Left renal pelvis (tissue), 4 donors: ENCODE measurements at regions not wholly inside any gene's neighbourhood (a gene's known extent, or its start where the extent isn't known, plus 50 kb on each side); places are given as distances from the start of the nearest gene placed in this dataset.
A peak's percentile ranks its signal among the peaks of the same experiment; 100 is the strongest.
"Not testable (repeated sequence)": the region's sequence is repeated elsewhere in the genome, so short reads cannot be mapped to it uniquely, and the experiment has no call there.

Source experiments
- DNase-seq, 4 donors: peaks; one replicate each; pipeline ENCODE4 v3.0.0-alpha.2; 2013; ENCODE audit warnings: low read depth in 4 of 4, low spot score in 3 of 4

DNA sequence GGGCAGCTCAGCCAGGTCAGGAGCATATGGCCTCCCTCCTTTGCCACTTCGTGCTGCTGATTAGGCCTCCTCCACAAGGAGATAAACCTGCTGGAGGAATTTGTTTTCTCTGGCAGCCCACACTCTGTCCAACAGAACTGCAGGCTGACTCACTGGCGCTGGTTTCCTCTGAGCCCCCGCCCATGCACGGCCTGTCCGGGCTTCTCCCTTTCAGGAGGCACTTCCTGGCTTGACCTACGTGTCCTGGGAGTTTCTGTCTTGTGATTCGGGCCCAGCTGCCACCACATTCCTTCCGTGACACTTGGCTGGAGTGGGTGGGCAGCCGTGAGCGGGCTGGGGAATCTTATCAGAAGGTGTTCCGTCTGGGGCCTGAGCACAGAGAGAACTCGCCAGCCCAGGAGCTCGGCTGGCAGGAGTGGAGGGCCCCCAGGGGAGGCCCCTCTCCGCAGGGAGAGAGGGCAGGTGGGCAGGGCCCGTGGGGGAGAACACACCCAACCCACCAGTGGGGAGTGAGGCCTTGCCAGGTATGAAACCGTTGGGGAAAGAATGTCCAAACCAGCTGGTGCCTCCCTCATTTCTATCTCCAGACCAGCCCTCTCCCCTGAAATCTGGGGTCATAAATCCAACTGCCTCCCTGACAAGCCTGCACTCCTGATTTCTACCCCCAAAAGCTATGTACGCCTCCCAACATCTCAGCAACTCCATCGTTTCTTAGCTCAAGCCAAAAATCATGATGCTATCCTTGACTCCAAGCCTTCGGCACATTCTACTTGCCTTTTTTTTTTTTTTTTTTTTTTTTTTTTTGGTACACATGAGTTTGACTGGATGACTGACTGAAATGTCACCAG lies 110.6 kb upstream of the MEF2A start:
- peak in 1 of 4 donors; percentile 45 for DNase-seq

DNA sequence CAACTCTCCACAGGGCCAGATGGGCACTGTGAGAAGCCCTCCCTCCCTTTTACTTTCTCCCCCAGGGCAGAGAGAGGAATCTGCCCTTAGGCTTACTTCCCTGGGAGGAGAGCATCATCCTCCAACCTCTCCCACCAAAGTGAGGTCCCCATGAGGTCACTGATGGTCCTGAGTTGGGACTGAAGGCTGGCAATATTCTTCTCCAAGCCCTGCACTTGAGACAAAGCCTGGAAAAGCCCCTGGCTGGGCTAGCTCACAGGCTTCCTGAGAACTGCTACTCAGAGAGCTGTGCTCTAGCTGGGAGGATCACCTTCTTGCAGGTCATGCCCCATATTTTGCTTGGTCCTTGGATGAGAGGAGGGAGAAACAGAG lies 110.0 kb upstream of the MEF2A start:
- no peak for DNase-seq

DNA sequence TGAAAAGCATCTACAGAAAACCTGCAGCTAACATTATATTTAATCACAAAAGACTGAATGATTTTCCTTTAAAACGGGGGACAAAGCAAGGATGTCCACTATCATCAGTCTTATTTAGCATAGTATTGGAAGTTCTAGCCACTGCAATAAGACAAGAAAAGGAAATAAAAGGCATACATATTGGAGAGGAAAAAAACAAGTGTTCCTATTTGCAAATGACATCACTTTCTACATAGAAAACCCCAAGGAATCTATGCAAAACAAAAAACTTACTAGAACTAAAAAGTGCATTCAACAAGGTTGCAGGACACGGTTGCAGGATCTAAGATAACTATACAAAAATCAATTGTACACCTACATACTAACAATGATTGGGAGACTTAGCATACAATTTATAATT lies 101.6 kb upstream of the MEF2A start:
- no peak for DNase-seq

DNA sequence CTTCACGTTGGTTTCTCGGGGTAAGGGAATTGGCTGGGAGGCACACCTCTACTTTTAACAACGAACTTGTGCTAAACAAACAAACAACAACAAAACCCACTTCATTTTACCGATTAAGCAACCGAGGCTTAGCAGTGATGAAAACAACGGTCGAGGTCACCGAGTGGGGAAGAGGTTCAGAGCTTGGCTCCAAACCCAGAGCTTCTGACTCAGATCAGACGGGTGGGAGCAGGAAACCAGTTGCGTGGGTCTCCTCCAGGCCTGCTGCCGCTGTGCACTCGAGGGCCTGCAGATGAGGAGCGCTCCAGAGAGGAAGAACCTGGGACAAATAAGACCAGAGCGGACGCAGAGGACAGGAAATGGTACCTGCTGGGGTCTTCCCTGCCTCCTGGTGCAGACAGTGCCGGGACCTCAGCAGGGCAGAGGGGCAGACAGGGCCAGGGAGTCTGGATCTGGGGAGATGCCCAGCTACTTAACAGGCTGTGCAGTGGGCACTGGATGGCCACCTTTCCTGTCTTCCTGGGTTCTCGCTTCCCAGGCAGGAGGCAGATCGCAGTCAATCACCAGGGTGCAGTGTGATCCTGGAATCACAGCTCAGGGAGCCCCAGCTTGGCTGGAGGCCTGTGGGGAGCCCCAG lies 99.0 kb upstream of the MEF2A start:
- DNase-seq, result no peak

DNA sequence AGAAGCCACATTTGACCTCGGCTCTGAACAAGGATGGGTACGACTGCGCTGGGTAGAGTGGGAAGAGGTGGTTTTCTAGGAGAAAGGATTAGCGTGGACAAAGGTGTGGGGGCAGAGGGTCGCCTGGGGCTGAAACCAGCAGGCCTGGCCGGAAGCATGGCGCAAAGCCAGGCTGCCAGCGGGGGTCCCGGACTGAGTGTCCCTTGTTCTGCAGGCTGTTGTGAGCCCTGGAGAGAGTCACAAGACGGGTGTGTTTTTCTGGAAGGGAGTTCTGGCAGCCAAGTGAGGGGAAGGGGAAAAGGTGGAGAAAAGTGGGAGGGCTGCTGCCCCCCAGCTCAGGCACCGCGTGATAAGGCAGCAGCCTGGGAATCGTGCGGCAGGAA lies 98.5 kb upstream of the MEF2A start:
- no peak for DNase-seq

DNA sequence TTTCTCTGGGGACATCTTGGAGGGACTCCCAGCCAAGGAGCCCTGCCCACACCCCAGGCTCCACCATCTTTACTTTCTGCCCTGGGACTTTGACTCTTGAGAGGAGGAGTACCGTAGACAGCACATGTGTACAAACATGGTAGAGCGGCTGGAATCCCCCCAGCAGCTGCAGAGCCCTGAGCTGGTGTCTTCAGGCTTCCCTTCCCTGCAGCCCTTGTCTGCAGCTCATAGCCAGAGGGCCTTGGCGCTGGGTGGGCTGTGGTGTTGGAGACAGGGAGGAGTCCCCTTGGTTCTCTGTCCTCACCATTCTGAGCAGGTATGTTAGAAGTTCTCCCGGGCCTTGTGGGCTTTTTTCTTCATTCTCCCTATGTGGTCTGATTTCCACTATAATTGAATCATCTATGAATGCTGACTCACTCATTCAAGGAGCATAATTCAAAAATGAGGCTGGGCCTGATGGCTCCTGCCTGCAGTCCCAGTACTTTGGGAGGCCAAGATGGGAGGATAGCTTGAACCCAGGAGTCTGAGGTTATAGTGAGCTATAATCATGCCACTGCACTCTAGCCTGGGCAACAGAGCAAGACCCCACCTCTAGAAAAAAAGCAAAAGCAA lies 97.8 kb upstream of the MEF2A start:
- DNase-seq, result no peak

DNA sequence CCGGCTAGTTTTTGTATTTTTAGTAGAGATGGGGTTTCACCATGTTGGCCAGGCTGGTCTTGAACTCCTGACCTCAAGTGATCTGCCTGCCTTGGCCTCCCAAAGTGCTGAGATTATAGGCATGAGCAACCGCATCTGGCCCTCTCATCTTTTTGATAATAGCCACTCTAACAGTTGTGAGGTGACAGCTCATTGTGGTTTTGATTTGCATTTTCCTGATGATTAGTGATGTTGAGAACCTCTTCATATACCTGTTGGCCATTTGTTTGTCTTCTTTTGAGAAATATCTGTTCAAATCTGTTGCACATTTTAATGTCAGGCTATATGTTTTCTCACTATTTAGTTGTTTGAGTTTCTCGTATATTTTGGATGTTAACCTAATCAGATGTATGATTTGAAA lies 95.6 kb upstream of the MEF2A start:
- DNase-seq, result not testable (repeated sequence)

DNA sequence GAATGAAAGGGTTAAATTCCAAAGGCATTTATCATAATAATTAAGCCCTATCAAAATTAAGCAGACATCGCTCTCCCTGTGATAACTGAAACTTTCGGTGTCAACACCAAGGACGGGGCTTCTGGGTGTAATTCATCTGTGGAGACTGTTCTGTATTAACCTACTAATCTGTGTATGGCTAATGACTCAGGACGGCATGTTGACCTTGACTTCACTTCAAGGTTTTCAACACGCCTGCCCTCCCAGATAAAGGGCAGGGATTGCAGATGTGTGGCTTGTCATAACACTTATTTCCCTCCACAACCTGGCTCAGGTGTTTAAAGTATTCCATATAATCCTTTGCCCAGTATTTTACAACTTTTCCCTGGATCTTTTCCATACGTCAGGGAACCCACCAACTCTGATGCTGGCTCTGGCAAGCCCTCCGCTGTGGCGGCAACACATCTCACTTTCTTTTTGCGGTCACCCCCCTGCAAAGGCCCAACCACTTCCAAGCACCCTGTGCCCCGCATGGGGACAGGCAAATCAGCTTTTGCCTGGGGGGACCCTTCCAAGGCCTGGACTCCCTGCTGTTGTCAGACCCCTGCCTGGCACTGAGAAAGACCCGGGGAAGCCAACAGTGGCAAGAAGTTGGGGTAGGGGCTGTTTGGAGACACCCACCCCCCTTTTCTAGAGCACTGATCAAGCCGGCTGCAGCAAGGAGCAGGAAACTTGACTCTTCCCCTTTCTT lies 93.2 kb upstream of the MEF2A start:
- DNase-seq, result no peak

DNA sequence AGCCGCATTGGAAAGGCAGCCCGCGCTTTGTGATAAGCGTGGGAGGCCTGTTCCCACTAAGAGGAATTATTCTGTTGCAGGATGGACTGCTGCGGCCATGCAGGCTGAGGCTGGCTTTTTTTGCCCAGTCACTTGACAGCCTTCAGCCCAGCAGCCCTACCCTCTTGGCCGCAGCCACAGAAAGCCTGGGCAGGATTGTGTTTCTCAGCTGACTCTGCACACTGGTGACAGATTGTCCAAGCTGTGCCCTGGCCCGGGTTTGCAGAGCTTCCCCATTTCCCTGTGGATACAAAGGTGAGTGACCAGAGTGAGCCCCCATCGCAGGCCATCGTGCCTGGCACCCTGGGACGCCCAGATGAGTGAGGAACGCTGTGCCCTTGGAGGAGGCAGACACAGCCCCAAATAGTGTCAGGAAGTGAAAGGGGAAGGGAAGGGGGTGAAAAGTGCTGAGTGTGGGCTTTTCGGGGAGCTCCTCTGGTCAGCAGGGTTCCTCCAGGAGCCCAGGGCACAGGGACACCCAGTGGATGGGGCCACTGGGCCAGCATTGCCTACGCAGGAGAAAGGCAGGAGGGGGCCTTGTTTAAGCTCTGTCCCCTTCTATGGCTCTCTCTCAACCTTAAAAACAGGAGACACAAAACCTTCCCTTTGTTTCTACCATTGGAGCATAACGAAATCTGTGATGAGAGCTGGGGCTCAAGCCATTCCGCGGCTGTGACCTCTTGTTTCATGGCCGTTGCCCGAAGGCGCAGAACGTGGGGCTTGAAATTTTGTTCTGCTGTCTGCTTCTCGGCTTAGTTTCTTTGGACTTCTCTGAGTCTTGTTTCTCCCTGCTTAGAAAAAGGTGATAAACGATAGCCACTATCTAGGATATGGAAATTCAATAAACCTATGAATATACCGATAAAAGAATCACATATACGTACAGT lies 91.5 kb upstream of the MEF2A start:
- DNase-seq, result no peak

DNA sequence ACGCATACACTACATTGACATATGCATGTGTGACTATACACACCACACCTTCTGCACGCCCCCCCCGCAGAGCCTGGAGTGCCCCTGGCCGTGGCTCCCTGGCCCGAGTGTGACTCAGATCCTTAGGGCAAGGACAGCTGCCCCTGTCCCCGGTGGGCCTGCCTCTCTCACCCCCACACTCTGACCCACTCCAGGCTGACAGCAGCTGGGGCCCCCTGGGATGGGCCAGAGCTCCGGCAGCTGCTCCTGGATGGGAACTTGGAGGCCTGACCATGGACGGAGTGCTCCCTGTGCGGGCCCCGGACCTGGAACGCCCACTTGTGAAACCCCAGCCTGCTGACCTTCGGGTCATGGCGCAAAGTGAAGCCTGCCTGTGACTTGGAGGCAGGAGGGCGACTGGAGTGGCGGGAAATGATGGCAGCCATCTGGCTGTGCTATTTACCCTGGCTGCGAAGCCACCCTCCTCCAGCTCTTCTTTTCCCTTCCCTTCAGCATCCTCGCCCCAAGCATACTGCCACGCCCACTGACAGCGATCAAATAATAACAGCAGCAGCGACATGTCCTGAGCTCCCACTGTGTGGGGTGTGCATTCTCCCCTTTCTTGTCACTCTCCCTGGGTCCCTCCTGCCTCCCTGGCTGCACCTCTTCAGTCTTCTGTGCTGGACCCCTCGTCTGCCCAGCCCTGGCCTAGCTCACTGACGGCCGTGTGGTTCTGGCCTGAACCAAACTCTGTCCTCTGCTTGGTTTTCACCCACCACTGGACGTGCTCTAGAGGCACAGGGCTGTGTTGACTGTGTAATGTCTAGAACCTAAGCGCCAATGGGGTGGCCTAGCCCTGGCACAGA lies 90.7 kb upstream of the MEF2A start:
- DNase-seq, result no peak

DNA sequence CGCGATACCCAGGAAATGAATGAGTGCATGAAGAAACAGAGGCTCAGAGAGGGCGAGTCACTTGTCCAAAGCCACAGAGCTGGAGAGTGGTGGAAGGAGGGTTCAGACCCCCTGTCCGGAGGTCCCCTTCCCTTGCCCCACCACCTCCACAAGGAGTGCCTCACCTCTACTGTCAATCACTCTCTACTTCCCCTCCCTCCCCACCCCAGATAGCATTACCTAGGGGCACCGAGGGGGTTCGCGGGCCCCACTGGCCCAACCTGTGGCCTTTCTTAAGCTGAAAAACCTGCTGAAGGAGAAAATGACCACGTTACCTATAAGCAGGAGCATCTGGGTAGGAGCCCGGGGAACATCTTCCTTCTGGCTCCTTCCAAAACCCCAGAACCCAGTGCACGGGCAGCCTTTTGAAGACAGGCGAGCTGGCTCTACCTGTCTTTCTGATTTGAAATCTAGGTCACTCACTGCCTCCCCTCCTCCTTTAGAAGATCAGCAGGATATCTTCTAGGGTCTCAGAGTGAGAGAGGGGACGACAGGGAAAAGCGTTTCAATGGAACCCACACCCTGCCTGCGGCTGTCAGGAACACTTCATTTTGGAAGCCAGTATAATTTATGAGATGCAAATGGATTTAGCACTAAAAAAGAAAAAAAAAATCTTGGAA lies 89.9 kb upstream of the MEF2A start:
- no peak for DNase-seq

DNA sequence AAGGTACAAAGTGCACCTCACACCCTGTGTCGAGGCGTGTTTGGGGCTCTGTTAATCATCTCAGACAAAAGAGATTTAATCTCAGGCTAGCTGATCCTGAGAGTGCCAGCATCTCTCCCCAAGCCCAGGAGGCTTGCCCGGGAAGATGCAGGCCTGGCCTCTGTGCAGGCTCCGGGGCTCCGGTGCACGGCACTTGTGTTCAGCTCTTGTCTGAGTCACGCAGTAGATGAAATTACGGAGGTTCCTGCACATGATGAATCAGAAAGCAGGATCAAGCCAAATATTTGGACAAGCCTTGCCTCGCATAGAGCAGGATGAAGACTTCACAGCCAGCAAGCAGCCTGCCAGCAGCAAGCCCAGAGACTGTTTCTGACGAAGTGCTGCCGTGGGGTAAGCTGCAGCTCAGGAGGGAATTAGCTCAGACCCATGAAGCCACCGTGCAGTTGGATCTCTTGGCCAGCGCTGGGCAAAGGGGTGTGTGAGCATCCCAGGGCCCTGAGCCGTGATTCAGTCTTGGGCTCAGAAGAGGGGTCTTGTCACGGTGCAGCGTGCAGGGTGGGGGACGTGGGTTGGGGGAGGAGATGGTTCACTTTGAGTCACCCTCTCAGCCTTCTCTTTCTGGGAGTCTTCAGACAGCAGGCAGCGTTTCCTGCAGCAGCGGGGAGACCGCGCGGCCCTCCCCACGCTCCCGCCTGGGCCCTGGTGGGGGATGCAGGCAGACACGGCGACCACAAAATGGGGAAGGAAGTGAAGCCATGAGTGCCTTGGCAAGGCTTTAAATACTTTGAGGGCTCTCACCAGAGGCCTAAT lies 89.2 kb upstream of the MEF2A start:
- DNase-seq, result no peak

DNA sequence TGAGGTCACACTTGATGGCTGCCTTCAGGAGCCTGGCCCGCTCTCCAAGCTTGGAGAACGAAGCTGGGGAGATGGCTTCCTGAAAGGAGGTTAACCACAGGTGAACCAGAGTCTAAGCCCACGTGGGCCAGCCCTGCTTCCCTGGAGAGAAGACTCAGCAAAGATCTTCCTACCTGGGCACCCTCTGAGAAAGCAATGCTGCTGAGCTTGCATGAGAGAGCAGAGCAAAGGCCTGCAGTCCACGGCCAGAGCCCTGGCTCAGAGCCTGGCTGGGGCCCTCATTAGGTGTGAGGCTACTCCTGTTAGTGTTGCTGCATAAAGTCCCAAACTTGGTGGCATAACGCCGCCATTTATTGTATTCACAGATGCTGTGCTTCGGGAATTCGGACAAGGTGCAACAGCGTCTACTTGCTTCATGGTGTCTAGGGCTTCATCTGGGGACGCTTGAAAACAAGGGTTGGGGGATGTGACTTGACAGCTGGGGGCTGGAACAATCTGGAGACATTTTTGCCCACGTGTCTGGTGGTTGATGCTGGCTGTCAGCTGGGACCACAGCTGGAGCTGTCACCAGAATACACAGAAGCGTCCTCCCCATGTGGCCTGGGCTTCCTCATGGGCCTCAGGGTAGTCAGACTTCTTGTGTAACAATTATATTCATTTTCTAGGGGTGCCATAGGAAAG lies 87.9 kb upstream of the MEF2A start:
- no peak for DNase-seq

DNA sequence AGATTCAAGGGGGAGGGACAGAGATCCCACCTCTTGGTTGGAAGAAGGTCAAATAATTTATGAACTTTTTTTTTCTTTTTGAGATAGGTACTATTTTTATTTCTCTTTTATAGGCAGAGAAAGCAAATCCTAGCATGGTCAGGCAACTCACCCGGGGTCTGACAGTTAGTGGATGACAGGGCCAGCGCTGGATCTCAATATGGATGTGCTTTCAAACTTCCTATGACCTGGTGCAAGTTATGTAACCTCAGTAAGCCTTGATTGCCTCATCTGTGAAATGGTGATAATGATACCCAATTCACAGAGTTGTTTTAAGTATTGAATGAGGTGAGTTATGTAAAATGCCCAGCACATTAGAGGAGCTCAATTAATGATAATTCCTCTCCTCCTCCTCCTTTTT lies 86.8 kb upstream of the MEF2A start:
- no peak for DNase-seq

DNA sequence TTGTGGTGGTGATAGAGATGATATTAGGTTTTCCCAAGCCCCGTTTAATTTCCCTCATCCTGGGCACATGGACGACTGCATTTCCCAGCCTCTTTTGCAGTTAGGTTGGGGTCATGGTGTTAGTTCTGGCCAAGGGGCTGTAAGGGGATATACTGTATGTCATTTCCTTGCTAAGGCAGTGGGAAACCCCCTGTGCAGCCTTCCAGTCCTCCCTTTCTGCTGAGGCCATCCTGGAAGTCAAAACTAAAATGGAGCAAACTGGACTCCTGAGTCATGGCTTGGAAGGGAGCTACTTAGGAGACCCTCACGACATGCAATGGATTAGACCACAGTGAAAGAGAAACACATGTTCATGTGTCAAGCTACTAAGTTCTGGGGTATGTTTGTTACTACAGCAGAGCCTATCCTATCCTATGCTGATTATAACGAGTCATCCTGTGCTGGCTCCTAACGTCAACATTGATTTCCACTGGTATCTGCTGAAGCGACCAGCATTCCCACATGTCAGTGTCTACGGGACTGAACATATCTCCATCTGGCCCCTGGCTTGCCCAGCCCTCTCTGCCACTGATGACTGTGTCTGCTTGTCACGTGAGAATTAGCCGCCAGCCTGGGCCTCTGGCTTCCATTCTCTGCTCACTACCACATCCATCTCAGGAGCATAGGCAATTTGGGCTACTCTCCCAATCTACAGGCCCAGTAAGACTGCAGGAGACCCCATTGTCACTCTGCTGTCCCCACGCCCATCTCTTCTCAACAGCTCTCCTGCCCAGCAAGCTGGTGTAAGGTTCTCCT lies 85.6 kb upstream of the MEF2A start:
- no peak for DNase-seq

DNA sequence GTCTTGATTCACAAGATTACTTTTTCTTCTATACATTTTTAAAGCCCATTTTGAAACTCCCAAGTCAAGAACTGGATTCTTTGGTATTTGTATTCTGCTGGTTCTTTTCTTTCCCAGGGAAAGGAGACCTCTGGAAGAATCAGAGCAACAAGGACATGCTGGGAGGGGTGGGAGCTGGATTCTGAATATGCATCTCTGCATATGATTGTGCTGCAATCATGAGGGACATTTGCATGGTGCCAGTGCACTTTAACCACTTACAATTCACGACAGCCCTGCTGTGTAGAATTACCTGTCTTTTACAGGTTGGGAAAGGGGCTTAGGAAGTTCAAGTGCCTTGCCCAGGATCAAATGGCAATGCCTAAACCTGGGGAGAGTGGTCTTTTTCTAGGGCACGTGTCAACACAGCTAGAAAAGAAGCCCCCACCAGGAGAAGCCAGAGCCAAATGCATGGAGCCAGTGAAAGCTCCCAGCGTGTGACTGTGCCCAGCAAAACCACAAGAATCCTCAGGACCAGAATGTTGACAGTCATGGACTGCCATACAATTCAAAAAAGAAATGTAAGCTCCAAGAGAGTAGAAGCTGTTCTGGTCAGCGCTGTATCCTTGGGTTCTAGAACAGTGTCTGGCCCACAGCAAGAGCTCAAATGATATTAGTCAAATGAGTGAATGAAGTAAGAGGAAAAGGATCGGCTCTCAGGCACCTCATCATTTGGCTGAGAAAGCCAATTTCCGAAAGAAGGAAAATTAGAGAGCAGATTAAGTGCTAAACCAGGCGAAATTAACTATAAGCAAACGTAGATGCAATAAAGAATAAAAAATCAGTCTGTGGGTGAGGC lies 84.5 kb upstream of the MEF2A start:
- no peak for DNase-seq
